ENCODE measurements at regions not wholly inside any gene's neighbourhood (a gene's known extent, or its start where the extent isn't known, plus 50 kb on each side); places are given as distances from the start of the nearest gene placed in this dataset.

- no peak for TF ChIP-seq BCL6 (CRISPR knock-in tag; IDR thresholded peaks at IDR 0.05)
- no peak for TF ChIP-seq SIRT6 (IDR thresholded peaks at IDR 0.05; ENCODE audit: low read depth, low read length)
- no peak for TF ChIP-seq EHMT2 (IDR thresholded peaks at IDR 0.05)
- TF ChIP-seq, protein P1, sequence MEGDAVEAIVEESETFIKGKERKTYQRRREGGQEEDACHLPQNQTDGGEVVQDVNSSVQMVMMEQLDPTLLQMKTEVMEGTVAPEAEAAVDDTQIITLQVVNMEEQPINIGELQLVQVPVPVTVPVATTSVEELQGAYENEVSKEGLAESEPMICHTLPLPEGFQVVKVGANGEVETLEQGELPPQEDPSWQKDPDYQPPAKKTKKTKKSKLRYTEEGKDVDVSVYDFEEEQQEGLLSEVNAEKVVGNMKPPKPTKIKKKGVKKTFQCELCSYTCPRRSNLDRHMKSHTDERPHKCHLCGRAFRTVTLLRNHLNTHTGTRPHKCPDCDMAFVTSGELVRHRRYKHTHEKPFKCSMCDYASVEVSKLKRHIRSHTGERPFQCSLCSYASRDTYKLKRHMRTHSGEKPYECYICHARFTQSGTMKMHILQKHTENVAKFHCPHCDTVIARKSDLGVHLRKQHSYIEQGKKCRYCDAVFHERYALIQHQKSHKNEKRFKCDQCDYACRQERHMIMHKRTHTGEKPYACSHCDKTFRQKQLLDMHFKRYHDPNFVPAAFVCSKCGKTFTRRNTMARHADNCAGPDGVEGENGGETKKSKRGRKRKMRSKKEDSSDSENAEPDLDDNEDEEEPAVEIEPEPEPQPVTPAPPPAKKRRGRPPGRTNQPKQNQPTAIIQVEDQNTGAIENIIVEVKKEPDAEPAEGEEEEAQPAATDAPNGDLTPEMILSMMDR (IDR thresholded peaks at IDR 0.05 in 2 of 3, conservative IDR thresholded peaks at IDR 0.05 in 1 of 3; ENCODE audit: insufficient read depth in 2 of 3, low read depth in 1 of 3, low read length in 3 of 3), result no peak
- TF ChIP-seq TCF7L2 (IDR thresholded peaks at IDR 0.05; ENCODE audit: low read depth, low read length), result no peak
- no peak for TF ChIP-seq ADNP (tag; IDR thresholded peaks at IDR 0.05)
- no peak for TF ChIP-seq REST (IDR thresholded peaks at IDR 0.05; ENCODE audit: borderline replicate concordance)
- no peak for TF ChIP-seq REST (CRISPR knock-in tag; IDR thresholded peaks at IDR 0.05; ENCODE audit: low read depth)
- no peak for TF ChIP-seq TAF7 (tag; IDR thresholded peaks at IDR 0.05)
- no peak for TF ChIP-seq POLR2AphosphoS5 (IDR thresholded peaks at IDR 0.05; ENCODE audit: control insufficient read depth, insufficient read depth, low read depth, low read length)
- TF ChIP-seq RB1 (IDR thresholded peaks at IDR 0.05; ENCODE audit: low read depth), result no peak
- TF ChIP-seq EZH2 (IDR thresholded peaks at IDR 0.05; ENCODE audit: borderline replicate concordance, low read depth, low read length), result no peak
- no peak for TF ChIP-seq KDM1A (IDR thresholded peaks at IDR 0.05)
Measured at GRCh38 chr5:145557345-145557744, 277.8 kb downstream of the PRELID2 start.

Data from K562 (cell line).